Fibroblast of skin of right quadriceps (primary cell): ENCODE measurements at regions not wholly inside any gene's neighbourhood (a gene's known extent, or its start where the extent isn't known, plus 50 kb on each side); places are given as distances from the start of the nearest gene placed in this dataset.

Experiments
- DNase-seq: peaks from one replicate; pipeline ENCODE4 v3.0.0-alpha.2; 2013

DNA sequence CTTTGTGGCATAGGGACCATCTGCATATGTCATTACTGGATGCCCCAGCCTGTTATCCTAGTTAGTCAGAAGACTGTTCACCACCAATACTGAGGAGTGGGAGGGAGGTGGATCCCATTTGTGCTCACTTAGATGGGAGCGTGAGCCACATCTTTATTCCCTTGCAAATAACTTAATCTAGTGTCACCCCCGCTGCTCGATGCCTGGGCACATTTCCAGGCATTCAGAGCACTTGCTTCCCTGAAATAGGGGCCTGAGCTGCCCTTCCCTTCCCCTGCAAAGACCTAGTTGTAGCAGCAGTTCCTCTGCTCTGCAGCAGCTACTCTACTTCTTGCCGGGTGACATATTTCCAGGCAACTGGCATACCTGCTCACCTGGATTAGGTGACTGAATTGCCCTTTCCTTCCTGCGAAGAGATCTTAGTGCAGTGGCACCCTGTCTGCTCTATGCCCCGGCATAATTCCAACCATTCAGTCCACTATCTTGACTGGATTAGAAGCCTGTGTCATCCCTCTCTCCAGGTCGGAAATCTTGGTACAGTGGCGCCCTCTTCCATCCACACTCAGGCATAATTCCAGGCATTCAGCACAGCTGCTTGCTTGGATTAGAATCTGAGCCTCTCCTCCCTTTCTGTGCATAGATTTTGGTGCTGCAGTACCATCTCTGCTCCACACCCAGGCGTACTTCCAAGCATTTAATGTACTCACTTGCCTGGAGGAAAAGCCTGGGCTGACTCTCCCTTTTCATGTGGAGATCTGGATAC lies 1389.1 kb upstream of the TMEFF2 start:
- peak; percentile 5 for DNase-seq

GRCh38 chr2:193581807-193582206 lies 1387.1 kb upstream of the TMEFF2 start:
- DNase-seq = no peak

- DNase-seq = no peak
These were observed 1385.6 kb upstream of the TMEFF2 start for GRCh38 chr2:193580176-193580950.

DNA sequence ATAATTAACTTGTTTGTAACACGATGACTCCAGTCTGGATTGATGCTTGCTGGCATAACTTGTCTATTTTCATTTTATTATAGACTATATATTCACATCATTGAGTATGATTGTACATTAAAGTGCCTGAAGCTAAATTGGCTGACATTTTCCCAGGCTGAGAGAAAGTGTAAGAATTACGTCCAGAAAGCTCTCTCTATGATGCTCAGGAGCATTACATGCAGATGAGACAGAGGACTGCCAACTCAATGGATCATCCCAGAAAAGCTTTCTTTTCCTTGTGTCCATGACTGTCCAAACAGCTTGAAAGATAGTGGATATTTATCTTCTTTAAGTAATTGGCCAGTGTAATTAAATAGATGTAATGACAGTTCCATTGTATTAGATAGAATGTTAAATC lies 1372.2 kb upstream of the TMEFF2 start:
- DNase-seq = no peak

DNA sequence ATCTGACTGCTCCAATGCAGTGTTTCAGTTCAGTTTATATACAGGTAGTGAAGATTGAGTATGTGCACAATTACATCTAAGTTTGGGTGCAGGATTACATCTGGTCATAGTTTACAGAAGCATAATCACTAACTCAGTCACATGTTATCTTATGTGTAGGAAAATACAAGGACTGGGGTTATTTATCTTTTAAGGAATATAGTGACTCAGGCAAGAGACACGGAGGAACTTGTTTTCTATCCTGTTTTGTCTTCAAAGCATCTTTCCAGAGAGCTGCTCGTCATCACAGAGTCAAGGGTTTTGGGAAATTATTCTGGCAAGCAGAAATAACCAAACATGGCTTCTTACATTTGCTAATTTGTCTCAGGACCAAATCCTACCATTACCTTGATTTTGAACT lies 1371.5 kb upstream of the TMEFF2 start:
- no peak for DNase-seq

GRCh38 chr2:193562031-193562430 lies 1367.3 kb upstream of the TMEFF2 start:
- no peak for DNase-seq

DNA sequence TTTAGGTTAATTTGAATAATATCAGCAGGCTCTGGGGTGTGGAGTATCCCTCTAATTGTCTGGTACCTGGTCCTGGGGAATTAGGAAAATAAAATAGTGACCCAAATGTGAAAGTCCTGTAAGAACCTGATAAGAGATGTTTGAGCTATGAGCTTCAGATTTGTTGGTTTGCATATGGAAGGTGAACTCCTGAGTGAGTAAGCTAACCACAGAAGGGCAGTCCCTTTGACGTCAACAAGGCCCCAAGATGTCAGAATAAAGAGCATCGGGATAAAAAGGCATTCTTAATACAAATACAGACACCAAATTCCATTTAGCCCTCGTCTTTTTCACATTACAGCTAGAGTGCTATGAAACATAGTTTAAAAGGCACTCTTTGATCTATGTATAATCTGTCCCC lies 1366.3 kb upstream of the TMEFF2 start:
- peak; percentile 4 for DNase-seq

DNA sequence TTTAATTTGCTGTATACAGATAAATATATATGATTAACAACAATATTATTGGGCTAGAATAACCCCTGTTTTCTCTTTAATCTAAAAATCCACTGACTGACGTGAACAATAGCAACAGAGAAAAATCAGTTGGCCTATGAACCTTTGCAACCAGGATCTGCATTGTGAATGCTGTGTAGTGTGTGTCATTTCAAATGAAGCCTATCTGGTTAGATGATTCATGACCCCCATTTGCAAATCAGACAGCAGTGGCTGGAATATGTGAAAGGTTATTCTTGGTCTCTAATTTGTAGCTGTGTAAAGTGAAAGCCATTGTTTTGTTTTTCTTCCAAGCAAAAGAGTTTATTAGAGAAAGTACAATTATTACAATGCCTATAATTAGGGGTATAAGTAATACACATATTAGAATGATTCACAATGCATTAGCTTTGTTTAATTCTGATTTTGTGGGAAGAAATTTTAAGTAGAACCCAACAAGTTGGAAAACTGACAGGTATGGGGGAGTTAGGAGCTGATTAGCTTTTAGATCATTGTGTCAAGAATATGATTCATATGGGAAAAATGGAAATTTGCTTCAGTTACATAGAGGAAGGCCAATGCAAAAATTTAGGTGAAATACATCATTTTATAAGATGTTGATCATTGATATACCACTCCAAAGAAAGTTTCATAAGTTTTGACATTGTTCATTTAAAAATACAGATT lies 1362.2 kb upstream of the TMEFF2 start:
- peak; percentile 4 for DNase-seq

DNA sequence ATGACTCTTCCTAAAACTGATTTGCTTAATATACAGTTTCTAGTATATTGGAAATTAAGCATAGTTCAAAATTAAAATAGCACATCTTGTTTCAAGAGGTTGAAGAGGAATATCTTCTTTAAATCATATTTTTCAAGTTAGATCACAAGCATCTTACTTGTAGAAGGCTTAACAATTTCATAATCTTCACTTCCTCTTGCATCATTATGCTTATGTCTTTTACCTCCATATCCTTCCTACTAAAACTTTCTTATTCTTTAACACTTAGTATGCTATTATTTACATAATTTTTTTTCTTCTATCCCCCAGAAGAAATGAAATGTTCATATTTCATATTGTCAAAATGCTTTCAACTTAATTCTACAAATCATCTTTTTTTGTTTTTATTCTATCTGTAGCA lies 1354.9 kb upstream of the TMEFF2 start:
- no peak for DNase-seq

DNA sequence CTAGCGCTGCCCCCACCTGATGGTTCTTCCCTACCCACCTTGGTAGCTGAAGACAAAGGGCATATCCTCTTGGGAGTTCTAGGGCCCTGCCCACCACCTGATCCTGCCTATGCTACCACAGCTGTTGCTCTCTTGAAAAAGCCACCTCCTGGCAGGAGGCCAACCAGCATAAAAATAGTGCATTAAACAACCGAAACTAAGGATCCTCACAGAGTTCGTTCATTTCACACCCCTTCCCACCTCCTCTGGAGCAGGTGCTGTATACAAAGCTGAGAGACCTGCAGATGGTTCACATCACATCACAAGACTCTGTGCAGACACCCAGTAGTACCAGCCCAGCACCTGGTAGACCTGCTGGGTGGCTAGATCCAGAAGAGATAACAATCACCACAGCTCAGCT lies 1348.0 kb upstream of the TMEFF2 start:
- no peak for DNase-seq

- DNase-seq = no peak
These were observed 1344.5 kb upstream of the TMEFF2 start for GRCh38 chr2:193539188-193539587.

DNA sequence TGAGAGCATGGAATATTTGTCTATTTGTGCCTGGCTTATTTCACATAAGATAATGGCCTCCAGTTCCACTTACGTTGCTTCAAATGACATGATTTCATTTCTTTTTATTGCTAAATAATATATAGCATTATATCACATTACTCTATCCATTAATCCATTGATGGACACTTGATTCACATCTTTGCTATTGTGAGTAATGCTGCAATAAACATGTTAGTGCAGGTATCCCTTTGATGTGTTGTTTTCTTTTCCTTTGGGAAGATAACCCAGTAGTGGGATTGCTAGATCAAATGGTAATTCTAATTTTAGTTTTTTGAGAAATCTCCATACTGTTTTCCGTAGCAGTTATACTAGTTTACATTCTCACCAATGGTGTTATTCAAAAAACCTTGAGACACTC lies 1343.3 kb upstream of the TMEFF2 start:
- no peak for DNase-seq

DNA sequence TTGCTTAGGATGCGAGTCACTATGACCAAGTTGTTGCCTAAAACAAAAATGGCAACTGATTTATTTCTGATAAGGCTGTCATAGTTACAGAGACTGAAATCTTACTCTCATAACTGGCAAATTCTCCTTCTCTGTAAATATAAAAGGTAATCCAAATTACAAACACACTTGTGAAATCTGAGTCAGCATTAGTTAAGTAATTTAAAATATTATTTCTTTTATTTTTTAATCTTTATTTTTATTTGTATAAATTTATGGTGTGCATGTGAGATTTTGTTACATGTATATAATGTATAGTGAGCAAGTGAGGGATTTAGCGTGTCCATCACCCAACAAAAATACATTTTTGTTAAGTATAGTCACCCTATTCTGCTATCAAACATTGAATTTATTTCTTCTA lies 1342.8 kb upstream of the TMEFF2 start:
- DNase-seq = no peak

GRCh38 chr2:193528458-193528857 lies 1333.7 kb upstream of the TMEFF2 start:
- DNase-seq = no peak

GRCh38 chr2:193527146-193527545 lies 1332.4 kb upstream of the TMEFF2 start:
- DNase-seq = no peak

DNA sequence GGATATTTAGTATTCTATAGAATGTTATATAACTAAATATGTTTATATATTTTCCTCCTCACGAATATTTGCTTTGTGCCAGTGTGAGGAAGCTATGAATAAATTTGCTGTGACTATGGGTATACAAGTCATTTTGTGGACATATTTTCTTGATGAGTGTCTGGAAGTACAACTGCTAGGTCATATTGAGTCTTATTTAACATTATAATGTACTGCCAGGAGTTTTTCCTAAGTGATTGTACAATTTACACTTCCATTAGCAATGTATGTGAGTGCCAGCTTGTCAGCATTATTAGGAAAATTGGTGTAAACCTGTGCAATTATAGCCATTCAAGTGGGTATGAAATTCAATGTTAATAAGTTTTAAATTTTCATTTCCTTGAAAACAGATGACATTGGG lies 1328.9 kb upstream of the TMEFF2 start:
- peak; percentile 1 for DNase-seq

DNA sequence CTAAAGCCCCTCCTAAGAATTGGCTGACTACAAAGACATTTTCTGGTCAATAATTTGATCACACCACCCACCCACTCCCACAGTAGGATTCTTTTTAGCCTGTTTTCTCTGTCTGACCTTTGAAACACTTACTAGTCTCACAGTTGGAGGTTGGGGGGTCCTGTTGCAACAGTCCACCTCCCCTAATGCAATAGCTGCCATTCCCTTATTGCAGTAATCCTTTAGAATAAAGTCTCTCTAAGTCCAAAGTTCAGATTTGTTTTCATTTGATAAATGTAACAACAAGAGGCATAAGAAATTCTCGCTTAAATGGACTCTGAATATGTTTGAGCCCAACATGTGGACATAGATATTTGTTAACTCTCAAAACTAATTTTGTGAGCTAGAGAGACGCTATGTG lies 1326.8 kb upstream of the TMEFF2 start:
- no peak for DNase-seq

DNA sequence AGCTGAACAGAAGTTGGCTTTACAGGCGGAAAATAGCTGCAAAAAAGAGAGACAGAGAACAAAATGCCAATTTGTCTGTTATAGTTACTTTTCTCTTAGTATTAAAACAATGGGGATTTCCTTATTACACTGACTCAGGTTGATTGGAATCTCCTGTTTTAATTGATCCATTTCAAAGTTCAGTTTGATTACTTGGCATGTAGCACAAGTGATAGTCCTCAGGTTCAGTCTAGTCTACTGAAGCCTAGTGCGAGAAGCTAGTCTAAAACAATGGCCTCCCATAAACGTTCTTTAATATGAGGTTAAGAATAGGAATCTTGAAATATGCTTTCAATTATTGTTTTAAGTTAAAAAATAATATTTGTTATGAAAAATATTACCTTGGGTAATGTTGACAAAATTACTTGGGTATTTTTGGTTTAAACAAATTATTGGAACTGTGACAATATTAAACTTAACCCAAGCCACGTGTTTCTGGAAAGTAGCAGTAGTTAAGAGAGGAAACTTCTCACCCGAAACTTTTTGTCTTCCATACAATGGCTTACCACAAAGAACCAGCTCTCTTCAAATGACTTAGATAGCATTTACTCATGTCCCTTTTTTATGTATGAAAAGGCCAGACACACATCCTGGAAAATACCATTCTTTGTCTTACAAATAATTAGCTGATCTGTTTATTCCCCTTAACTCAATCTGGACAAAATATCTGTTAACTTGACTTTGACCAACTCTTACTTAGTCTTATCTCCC lies 1326.2 kb upstream of the TMEFF2 start:
- no peak for DNase-seq

- DNase-seq = peak; percentile 85
These were observed 1323.5 kb upstream of the TMEFF2 start for GRCh38 chr2:193518041-193518817.

DNA sequence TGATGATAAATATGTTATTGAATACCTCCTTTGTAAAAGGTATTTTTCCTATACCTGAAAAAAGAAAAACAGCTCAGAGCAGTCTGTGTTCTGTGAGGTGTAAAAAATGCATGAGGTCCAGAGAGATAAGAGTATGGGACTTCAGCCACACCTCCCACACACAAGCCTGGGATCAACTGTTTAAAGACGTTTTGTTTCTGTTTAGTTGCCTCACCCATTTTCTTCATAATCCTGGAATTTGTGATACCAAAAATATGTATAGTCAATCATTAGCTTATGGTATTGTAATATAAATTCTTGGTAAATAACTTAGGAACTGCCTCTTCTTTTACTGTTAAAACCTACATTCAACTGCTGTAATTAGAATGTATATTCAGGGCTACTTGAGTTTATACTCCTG lies 1322.9 kb upstream of the TMEFF2 start:
- no peak for DNase-seq

GRCh38 chr2:193506035-193506434 lies 1311.3 kb upstream of the TMEFF2 start:
- no peak for DNase-seq

- no peak for DNase-seq
These were observed 1310.9 kb upstream of the TMEFF2 start for GRCh38 chr2:193505620-193506019.
